DND-41 (cell line): ENCODE measurements at regions not wholly inside any gene's neighbourhood (a gene's known extent, or its start where the extent isn't known, plus 50 kb on each side); places are given as distances from the start of the nearest gene placed in this dataset.

ENCODE experiments used
- ATAC-seq: fragments of 200-7000 bp; cut with Tn5 transposase; 3 replicates; pipeline ENCODE4 v1.9.1; 2021; ENCODE audit warnings: low read depth; ENCODE audit not compliant: insufficient read depth
- DNase-seq: peaks from one replicate; pipeline ENCODE4 v3.0.0-alpha.2; 2020
- H2AFZ ChIP-seq: 2 replicates; pipeline ENCODE4 v1.6.0; 2012; ENCODE audit warnings: low read depth, low read length
- H3K27ac ChIP-seq: 2 replicates; pipeline ENCODE4 v1.5.1; 2012; ENCODE audit warnings: low read length, inconsistent platforms
- H3K27me3 ChIP-seq: fragments of 200-600 bp; sonication (generic); 2 replicates; pipeline ENCODE4 v1.6.0; 2012; ENCODE audit warnings: low read length, mild to moderate bottlenecking, inconsistent platforms; ENCODE audit not compliant: insufficient read depth, poor library complexity
- H3K36me3 ChIP-seq: 2 replicates; pipeline ENCODE4 v1.5.1; 2012; ENCODE audit warnings: low read length, inconsistent platforms; ENCODE audit not compliant: insufficient read depth
- H3K4me1 ChIP-seq: 2 replicates; pipeline ENCODE4 v1.5.1; 2012; ENCODE audit warnings: mild to moderate bottlenecking, low read length; ENCODE audit not compliant: insufficient read depth
- H3K4me2 ChIP-seq: 2 replicates; pipeline ENCODE4 v1.6.0; 2012; ENCODE audit warnings: mild to moderate bottlenecking, moderate library complexity, low read length, inconsistent platforms; ENCODE audit not compliant: insufficient read depth
- H3K4me3 ChIP-seq, 2 experiments: fragments of 200-600 bp in 1 of 2; shearing (Covaris generic) in 1 of 2; 2 replicates each; pipeline ENCODE4 v1.5.1; 2012 to 2016; ENCODE audit warnings: inconsistent platforms in 2 of 2, low read length in 2 of 2, mild to moderate bottlenecking in 2 of 2, low read depth in 1 of 2, moderate library complexity in 1 of 2
- H3K79me2 ChIP-seq: 2 replicates; pipeline ENCODE4 v1.6.0; 2012; ENCODE audit warnings: low read length, inconsistent platforms; ENCODE audit not compliant: insufficient read depth
- H3K9ac ChIP-seq: 2 replicates; pipeline ENCODE4 v1.6.0; 2012; ENCODE audit warnings: low read depth, mild to moderate bottlenecking, inconsistent platforms, low read length, moderate library complexity
- H3K9me3 ChIP-seq: 2 replicates; pipeline ENCODE4 v1.5.1; 2012; ENCODE audit warnings: low read length, moderate library complexity, mild to moderate bottlenecking, inconsistent platforms; ENCODE audit not compliant: insufficient read depth, severe bottlenecking
- H4K20me1 ChIP-seq: 2 replicates; pipeline ENCODE4 v1.6.0; 2012; ENCODE audit warnings: low read length; ENCODE audit not compliant: insufficient read depth
- CTCF ChIP-seq: IDR thresholded peaks from 2 replicates; pipeline ENCODE4 v1.5.1; 2012; ENCODE audit warnings: borderline replicate concordance, low read length, moderate library complexity, mild to moderate bottlenecking; ENCODE audit not compliant: poor library complexity, severe bottlenecking; ENCODE audit errors: extremely low read depth
- EZH2 ChIP-seq: IDR thresholded peaks from 3 replicates; pipeline ENCODE4 v1.6.1; 2012; ENCODE audit warnings: borderline replicate concordance, low read depth, mild to moderate bottlenecking, moderate library complexity, low read length, inconsistent platforms; ENCODE audit not compliant: severe bottlenecking

- H3K27ac ChIP-seq = no peak overlapping the region
- H4K20me1 ChIP-seq = no peaks in the 10 kb centered on the region
- no peak overlapping the region for H3K4me2 ChIP-seq
- no peaks in the 10 kb centered on the region for H3K79me2 ChIP-seq
- TF ChIP-seq CTCF (no peak), EZH2 (no peak)
- no peak overlapping the region for H3K4me3 ChIP-seq
- no peaks in the 10 kb centered on the region for H3K36me3 ChIP-seq
- H3K9ac ChIP-seq = no peak overlapping the region
- H2AFZ ChIP-seq = no peak overlapping the region
- H3K9me3 ChIP-seq = no peaks in the 10 kb centered on the region
- DNase-seq = no peak
- no peaks in the 10 kb centered on the region for H3K4me1 ChIP-seq
- no peaks in the 10 kb centered on the region for H3K27me3 ChIP-seq
- ATAC-seq = no peak
Measured at GRCh38 chr4:138901177-138901576, 114.4 kb upstream of the NOCT start.

- Histone ChIP-seq H2AFZ (no peak overlapping the region), H3K27ac (no peak overlapping the region), H3K36me3 (no peaks in the 10 kb centered on the region), H3K79me2 (no peaks in the 10 kb centered on the region), H3K4me2 (no peak overlapping the region), H3K4me1 (no peaks in the 10 kb centered on the region), H3K9ac (no peak overlapping the region), H3K4me3 (no peak overlapping the region), H4K20me1 (no peaks in the 10 kb centered on the region), H3K27me3 (no peaks in the 10 kb centered on the region), H3K9me3 (no peaks in the 10 kb centered on the region)
- ATAC-seq = no peak
- no peak for DNase-seq
- TF ChIP-seq EZH2 (no peak), CTCF (no peak)
Measured at GRCh38 chr4:138899999-138900398, 115.6 kb upstream of the NOCT start.

- DNase-seq = no peak
- TF ChIP-seq EZH2 = no peak
- TF ChIP-seq CTCF = no peak
- H3K36me3 ChIP-seq = no peaks in the 10 kb centered on the region
- no peaks in the 10 kb centered on the region for H4K20me1 ChIP-seq
- H3K27ac ChIP-seq = no peak overlapping the region
- no peaks in the 10 kb centered on the region for H3K27me3 ChIP-seq
- no peak overlapping the region for H3K9ac ChIP-seq
- no peak for ATAC-seq
- H3K4me3 ChIP-seq = no peak overlapping the region
- H3K4me1 ChIP-seq = no peaks in the 10 kb centered on the region
- no peak overlapping the region for H2AFZ ChIP-seq
- H3K4me2 ChIP-seq = no peak overlapping the region
- H3K79me2 ChIP-seq = no peaks in the 10 kb centered on the region
- H3K9me3 ChIP-seq = no peaks in the 10 kb centered on the region
Measured at GRCh38 chr4:138898282-138898681, 117.3 kb upstream of the NOCT start.

GRCh38 chr4:138897811-138898226 lies 117.8 kb upstream of the NOCT start:
- Histone ChIP-seq H3K9me3 (no peaks in the 10 kb centered on the region), H4K20me1 (no peaks in the 10 kb centered on the region), H2AFZ (no peak overlapping the region), H3K9ac (no peak overlapping the region), H3K36me3 (no peaks in the 10 kb centered on the region), H3K4me3 (no peak overlapping the region), H3K4me2 (no peak overlapping the region), H3K4me1 (no peaks in the 10 kb centered on the region), H3K79me2 (no peaks in the 10 kb centered on the region), H3K27ac (no peak overlapping the region), H3K27me3 (no peaks in the 10 kb centered on the region)
- TF ChIP-seq EZH2 = no peak
- no peak for DNase-seq
- no peak for ATAC-seq
